Neuronal stem cell (in vitro differentiated cells): ENCODE measurements at regions not wholly inside any gene's neighbourhood (a gene's known extent, or its start where the extent isn't known, plus 50 kb on each side); places are given as distances from the start of the nearest gene placed in this dataset.
"Not testable (repeated sequence)": the region's sequence is repeated elsewhere in the genome, so short reads cannot be mapped to it uniquely, and the experiment has no call there.

Experiments used
- DNase-seq: peaks from one replicate; pipeline ENCODE4 v3.0.0-alpha.2; 2013; ENCODE audit warnings: low spot score
- H2AFZ ChIP-seq: one replicate; pipeline ENCODE4 v1.6.1; 2013; ENCODE audit warnings: mild to moderate bottlenecking, low read length, inconsistent platforms
- H2AK5ac ChIP-seq: 2 replicates; pipeline ENCODE4 v1.6.1; 2013; ENCODE audit warnings: low read depth, mild to moderate bottlenecking, inconsistent platforms, low read length, moderate library complexity, mixed read lengths
- H2BK120ac ChIP-seq: 2 replicates; pipeline ENCODE4 v1.6.1; 2013; ENCODE audit warnings: low read depth, mild to moderate bottlenecking, inconsistent platforms, low read length, moderate library complexity, mixed read lengths
- H2BK12ac ChIP-seq: one replicate; pipeline ENCODE4 v1.6.1; 2013; ENCODE audit warnings: low read length, inconsistent platforms
- H2BK15ac ChIP-seq: 2 replicates; pipeline ENCODE4 v1.6.1; 2013; ENCODE audit warnings: mild to moderate bottlenecking, low read length, inconsistent platforms, mixed read lengths
- H2BK5ac ChIP-seq: one replicate; pipeline ENCODE4 v1.6.1; 2013; ENCODE audit warnings: inconsistent platforms, mild to moderate bottlenecking, low read length, moderate library complexity
- H3K14ac ChIP-seq: one replicate; pipeline ENCODE4 v1.6.1; 2013; ENCODE audit warnings: low read length, inconsistent platforms
- H3K18ac ChIP-seq: 2 replicates; pipeline ENCODE4 v1.6.1; 2013; ENCODE audit warnings: low read length, inconsistent platforms
- H3K23ac ChIP-seq: 2 replicates; pipeline ENCODE4 v1.6.1; 2013; ENCODE audit warnings: low read depth, mild to moderate bottlenecking, mixed read lengths, low read length, inconsistent platforms; ENCODE audit not compliant: poor library complexity
- H3K27ac ChIP-seq: replicated peaks from 3 replicates; pipeline ENCODE4 v1.5.1; 2013; ENCODE audit warnings: low read length, inconsistent platforms
- H3K27me3 ChIP-seq, 3 experiments: 2 replicates each; pipeline ENCODE4 v1.6.1; 2013; ENCODE audit warnings: low read length in 3 of 3, mild to moderate bottlenecking in 2 of 3, inconsistent platforms in 1 of 3, low read depth in 1 of 3, mixed read lengths in 1 of 3, moderate library complexity in 1 of 3; ENCODE audit not compliant: control insufficient read depth in 3 of 3, insufficient read depth in 3 of 3
- H3K36me3 ChIP-seq, 2 donors: replicated peaks in 1 of 2; 2 replicates each; pipeline ENCODE4 v1.6.1; 2013; ENCODE audit warnings: low read length in 2 of 2; ENCODE audit not compliant: control insufficient read depth in 2 of 2, insufficient read depth in 2 of 2
- H3K4ac ChIP-seq: 2 replicates; pipeline ENCODE4 v1.6.1; 2013; ENCODE audit warnings: inconsistent platforms, mild to moderate bottlenecking, low read length, moderate library complexity
- H3K4me1 ChIP-seq, 2 donors: 1 replicate in 1 of 2; 2 replicates in 1 of 2; pipeline ENCODE4 v1.6.1; 2013; ENCODE audit warnings: low read length in 2 of 2, low read depth in 1 of 2; ENCODE audit not compliant: control insufficient read depth in 2 of 2, insufficient read depth in 1 of 2
- H3K4me2 ChIP-seq: one replicate; pipeline ENCODE4 v1.6.1; 2013; ENCODE audit warnings: mild to moderate bottlenecking, low read length, inconsistent platforms; ENCODE audit not compliant: insufficient read depth, poor library complexity, severe bottlenecking
- H3K4me3 ChIP-seq, 2 donors: 2 replicates each; pipeline ENCODE4 v1.5.1; 2013; ENCODE audit warnings: low read length in 2 of 2, mild to moderate bottlenecking in 2 of 2, inconsistent platforms in 1 of 2, moderate library complexity in 1 of 2
- H3K79me1 ChIP-seq: one replicate; pipeline ENCODE4 v1.6.1; 2013; ENCODE audit warnings: low read depth, mild to moderate bottlenecking, inconsistent platforms, low read length, moderate library complexity
- H3K9ac ChIP-seq: one replicate; pipeline ENCODE4 v1.6.1; 2013; ENCODE audit warnings: mild to moderate bottlenecking, low read depth, low read length, inconsistent platforms; ENCODE audit not compliant: poor library complexity
- H3K9me3 ChIP-seq, 2 donors: replicated peaks in 1 of 2; 2 replicates each; pipeline versions ENCODE3 to v1.6.1; 2013; ENCODE audit warnings: low read length in 2 of 2, mild to moderate bottlenecking in 2 of 2, inconsistent platforms in 1 of 2, low read depth in 1 of 2, mixed read lengths in 1 of 2, moderate library complexity in 1 of 2; ENCODE audit not compliant: control insufficient read depth in 2 of 2, insufficient read depth in 1 of 2
- H4K8ac ChIP-seq: one replicate; pipeline ENCODE4 v1.6.1; 2013; ENCODE audit warnings: low read depth, mild to moderate bottlenecking, inconsistent platforms, low read length, moderate library complexity
- H4K91ac ChIP-seq: one replicate; pipeline ENCODE4 v1.6.1; 2013; ENCODE audit warnings: low read length, low read depth, mild to moderate bottlenecking, inconsistent platforms; ENCODE audit not compliant: poor library complexity
- WGBS, 2 donors: extraction: QIAGEN DNeasy Blood & Tissue Kit; methylation state at CpG; one replicate each; pipeline ENCODE4 v1.1.7; 2013; ENCODE audit warnings: missing lambda C conversion rate in 2 of 2, mixed read lengths in 1 of 2; ENCODE audit not compliant: insufficient read length in 2 of 2, insufficient replicate concordance in 1 of 2; ENCODE audit errors: extremely low coverage in 2 of 2; 5-methylcytosine and 5-hydroxymethylcytosine counted together

DNA sequence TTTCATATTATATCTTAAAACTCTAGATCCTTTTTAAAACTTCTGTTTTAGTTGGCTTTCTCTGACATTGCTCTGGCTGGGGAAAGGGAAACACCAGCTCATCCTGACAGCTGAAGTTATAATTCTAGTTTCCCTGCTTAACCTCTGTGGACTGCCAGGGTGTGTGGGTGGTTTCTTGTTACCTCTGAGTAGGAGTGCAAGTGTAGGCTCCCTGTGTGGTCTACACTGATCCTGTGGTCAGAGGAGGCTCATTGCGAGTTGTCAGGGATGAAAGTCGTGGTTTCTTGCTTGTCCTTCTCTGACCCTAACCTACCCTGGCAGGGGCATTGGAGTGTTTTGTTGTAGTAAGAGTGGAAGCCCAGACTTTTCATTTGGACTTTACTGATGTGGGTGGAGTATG lies 221.0 kb downstream of the UTP18 start:
- no peak overlapping the region for H3K9ac ChIP-seq
- no peak overlapping the region for H3K4ac ChIP-seq
- no CpG with 5 or more reads among the region's 2 CpGs for WGBS, 2 donors
- H3K4me2 ChIP-seq = no peak overlapping the region
- no peak overlapping the region for H4K8ac ChIP-seq
- no peak overlapping the region for H2BK5ac ChIP-seq
- H3K4me3 ChIP-seq = no peak overlapping the region
- H2BK15ac ChIP-seq = no peak overlapping the region
- no peak overlapping the region for H3K27ac ChIP-seq
- peaks cover 0 to 3% of the 10 kb centered on the region in 2 donors for H3K9me3 ChIP-seq
- H3K4me1 ChIP-seq = no peaks in the 10 kb centered on the region
- no peak overlapping the region for H4K91ac ChIP-seq
- H3K36me3 ChIP-seq = no peaks in the 10 kb centered on the region
- H3K18ac ChIP-seq = no peak overlapping the region
- DNase-seq = no peak
- H2AK5ac ChIP-seq = no peak overlapping the region
- no peak overlapping the region for H3K23ac ChIP-seq
- no peaks in the 10 kb centered on the region for H3K79me1 ChIP-seq
- no peak overlapping the region for H2BK120ac ChIP-seq
- H3K14ac ChIP-seq = no peak overlapping the region
- no peak overlapping the region for H2BK12ac ChIP-seq
- no peaks in the 10 kb centered on the region for H3K27me3 ChIP-seq
- no peak overlapping the region for H2AFZ ChIP-seq

DNA sequence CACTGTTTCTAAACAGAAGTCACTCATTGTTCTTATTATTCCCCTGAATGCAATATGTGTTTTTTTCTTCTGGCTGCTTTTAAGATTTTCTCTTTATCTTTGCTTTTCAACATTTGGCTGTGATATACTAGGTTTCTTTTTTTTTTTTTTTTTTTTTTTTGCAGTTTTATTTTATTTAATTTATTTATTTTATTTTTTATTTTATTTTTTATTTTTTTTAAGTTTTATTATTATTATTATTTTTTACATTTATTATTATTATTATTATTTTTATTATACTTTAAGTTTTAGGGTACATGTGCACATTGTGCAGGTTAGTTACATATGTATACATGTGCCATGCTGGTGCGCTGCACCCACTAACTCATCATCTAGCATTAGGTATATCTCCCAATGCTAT lies 221.9 kb downstream of the UTP18 start:
- H3K4ac ChIP-seq = not testable (repeated sequence)

DNA sequence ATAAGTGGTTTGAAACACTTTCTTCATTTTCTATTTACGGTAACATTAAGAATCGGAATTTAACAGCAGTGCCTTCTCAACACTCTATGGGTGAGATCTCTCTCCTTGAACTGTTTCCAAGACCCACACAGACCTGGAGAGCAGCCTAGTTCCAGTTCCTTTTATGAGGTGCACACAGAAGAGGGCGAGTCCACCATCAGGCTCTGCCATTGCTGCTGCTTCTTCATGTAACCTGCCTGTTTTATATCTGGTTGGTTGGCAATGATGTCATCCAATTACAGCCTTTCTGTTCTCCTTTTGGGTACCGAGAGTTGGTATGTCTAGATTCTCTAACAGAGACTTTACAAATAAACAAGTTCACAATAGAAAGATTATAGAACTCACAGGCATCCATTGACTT lies 225.7 kb downstream of the UTP18 start:
- H2BK15ac ChIP-seq = no peak overlapping the region
- H3K27me3 ChIP-seq = no peaks in the 10 kb centered on the region
- no peak overlapping the region for H4K91ac ChIP-seq
- H2BK12ac ChIP-seq = no peak overlapping the region
- H3K79me1 ChIP-seq = no peaks in the 10 kb centered on the region
- no peak overlapping the region for H3K4ac ChIP-seq
- no CpG with 5 or more reads among the region's 4 CpGs for WGBS, 2 donors
- H4K8ac ChIP-seq = no peak overlapping the region
- no peak overlapping the region for H2AFZ ChIP-seq
- H3K4me1 ChIP-seq = no peaks in the 10 kb centered on the region
- no peak for DNase-seq
- no peak overlapping the region for H3K23ac ChIP-seq
- no peak overlapping the region for H2BK5ac ChIP-seq
- no peak overlapping the region for H3K4me2 ChIP-seq
- H2BK120ac ChIP-seq = no peak overlapping the region
- H3K9me3 ChIP-seq = peaks cover 0 to 3% of the 10 kb centered on the region in 2 donors
- H3K14ac ChIP-seq = no peak overlapping the region
- no peaks in the 10 kb centered on the region for H3K36me3 ChIP-seq
- H3K18ac ChIP-seq = no peak overlapping the region
- H3K27ac ChIP-seq = no peak overlapping the region
- no peak overlapping the region for H2AK5ac ChIP-seq
- H3K4me3 ChIP-seq = no peak overlapping the region
- no peak overlapping the region for H3K9ac ChIP-seq

More for the DNA sequence above, 221.9 kb downstream of the UTP18 start:
- H3K4me2 ChIP-seq, H3K14ac ChIP-seq, H3K27me3 ChIP-seq, H4K91ac ChIP-seq, H3K9ac ChIP-seq, H3K79me1 ChIP-seq, H3K36me3 ChIP-seq, H3K23ac ChIP-seq, H2BK5ac ChIP-seq, H2BK120ac ChIP-seq, H3K4me3 ChIP-seq, H4K8ac ChIP-seq, H2AK5ac ChIP-seq, DNase-seq, H2AFZ ChIP-seq, H2BK12ac ChIP-seq, H3K18ac ChIP-seq, H3K4me1 ChIP-seq, H3K27ac ChIP-seq, H2BK15ac ChIP-seq, H3K9me3 ChIP-seq: not testable (repeated sequence)
- no CpG with 5 or more reads among the region's 1 CpG for WGBS, 2 donors

DNA sequence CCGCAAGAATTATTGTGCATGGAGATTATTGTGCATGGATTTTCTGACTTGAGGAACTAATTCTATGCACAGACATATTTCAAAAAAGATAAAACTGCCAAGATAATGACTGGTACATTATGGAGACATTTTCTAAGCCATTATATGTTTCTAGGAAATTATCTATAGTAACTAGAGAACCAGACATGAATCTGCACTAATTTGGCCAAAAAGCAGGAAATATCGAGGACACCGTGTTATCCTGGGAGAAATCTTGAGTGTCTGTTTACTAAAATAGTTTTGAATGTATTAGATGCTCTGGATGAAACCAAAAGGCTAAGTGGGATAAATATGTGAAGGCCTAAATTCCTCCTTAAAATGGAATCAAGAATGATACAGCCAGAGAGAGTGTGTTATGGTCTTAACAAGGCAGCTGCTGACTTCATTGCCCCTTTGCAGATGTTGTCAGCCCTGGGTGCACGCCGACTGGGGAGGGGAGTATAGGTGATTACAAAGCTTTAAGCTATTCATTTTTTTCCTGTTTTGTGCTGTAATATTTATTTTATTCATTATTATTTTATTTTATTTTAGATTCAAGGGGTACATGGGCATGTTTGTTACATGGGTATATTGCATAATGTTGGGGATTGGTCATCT lies 226.7 kb downstream of the UTP18 start:
- Histone ChIP-seq H3K23ac (no peak overlapping the region), H3K4ac (no peak overlapping the region), H2BK15ac (no peak overlapping the region)

More for the DNA sequence above, 226.7 kb downstream of the UTP18 start:
- Histone ChIP-seq H2BK120ac (no peak overlapping the region), H4K91ac (no peak overlapping the region), H3K4me2 (no peak overlapping the region), H2AFZ (no peak overlapping the region), H2BK12ac (no peak overlapping the region), H3K27ac (no peak overlapping the region), H3K4me3 (no peak overlapping the region), H3K4me1 (no peaks in the 10 kb centered on the region), H3K79me1 (no peaks in the 10 kb centered on the region), H2BK5ac (no peak overlapping the region), H4K8ac (no peak overlapping the region), H3K9ac (no peak overlapping the region), H3K36me3 (no peaks in the 10 kb centered on the region), H2AK5ac (no peak overlapping the region), H3K18ac (no peak overlapping the region), H3K9me3 (no peaks in the 10 kb centered on the region), H3K14ac (no peak overlapping the region), H3K27me3 (no peaks in the 10 kb centered on the region)
- no peak for DNase-seq
- no CpG with 5 or more reads among the region's 5 CpGs for WGBS, 2 donors
